CMK (cell line): ENCODE measurements at regions not wholly inside any gene's neighbourhood (a gene's known extent, or its start where the extent isn't known, plus 50 kb on each side); places are given as distances from the start of the nearest gene placed in this dataset.
A peak's percentile ranks its signal among the peaks of the same experiment; 100 is the strongest.
"Not testable (repeated sequence)": the region's sequence is repeated elsewhere in the genome, so short reads cannot be mapped to it uniquely, and the experiment has no call there.

Source experiments
- DNase-seq: peaks from one replicate; pipeline ENCODE4 v3.0.0-alpha.2; 2010; ENCODE audit warnings: low read depth

- DNase-seq = no peak
Observed at GRCh38 chr10:64036321-64036930, 515.2 kb downstream of the REEP3 start.

GRCh38 chr10:64037071-64037661 lies 516.0 kb downstream of the REEP3 start:
- DNase-seq = no peak

GRCh38 chr10:64038107-64038506 lies 516.9 kb downstream of the REEP3 start:
- no peak for DNase-seq

GRCh38 chr10:64039198-64039597 lies 518.0 kb downstream of the REEP3 start:
- no peak for DNase-seq

GRCh38 chr10:64040781-64041180 lies 519.6 kb downstream of the REEP3 start:
- no peak for DNase-seq

GRCh38 chr10:64041185-64041988 lies 520.2 kb downstream of the REEP3 start:
- DNase-seq = peak; percentile 45

- no peak for DNase-seq
Observed at GRCh38 chr10:64041989-64042490, 520.8 kb downstream of the REEP3 start.

GRCh38 chr10:64044098-64044497 lies 522.9 kb downstream of the REEP3 start:
- no peak for DNase-seq

GRCh38 chr10:64044957-64045632 lies 523.9 kb downstream of the REEP3 start:
- not testable (repeated sequence) for DNase-seq

GRCh38 chr10:64054392-64054791 lies 533.2 kb downstream of the REEP3 start:
- DNase-seq = no peak

- no peak for DNase-seq
Observed at GRCh38 chr10:64059884-64060283, 538.7 kb downstream of the REEP3 start.

- DNase-seq = no peak
Observed at GRCh38 chr10:64060389-64060788, 539.2 kb downstream of the REEP3 start.

GRCh38 chr10:64062793-64063192 lies 541.6 kb downstream of the REEP3 start:
- DNase-seq = no peak

- DNase-seq = no peak
Observed at GRCh38 chr10:64067009-64067606, 545.9 kb downstream of the REEP3 start.

- no peak for DNase-seq
Observed at GRCh38 chr10:64067859-64068258, 546.7 kb downstream of the REEP3 start.

- DNase-seq = no peak
Observed at GRCh38 chr10:64070241-64070640, 549.0 kb downstream of the REEP3 start.

GRCh38 chr10:64071218-64071617 lies 550.0 kb downstream of the REEP3 start:
- DNase-seq = no peak

GRCh38 chr10:64075604-64076003 lies 554.4 kb downstream of the REEP3 start:
- DNase-seq = no peak

- no peak for DNase-seq
Observed at GRCh38 chr10:64076322-64076940, 555.2 kb downstream of the REEP3 start.

GRCh38 chr10:64079341-64079740 lies 558.1 kb downstream of the REEP3 start:
- no peak for DNase-seq

- DNase-seq = no peak
Observed at GRCh38 chr10:64080071-64080470, 558.9 kb downstream of the REEP3 start.
